ENCODE measurements at regions not wholly inside any gene's neighbourhood (a gene's known extent, or its start where the extent isn't known, plus 50 kb on each side); places are given as distances from the start of the nearest gene placed in this dataset.
A peak's percentile ranks its signal among the peaks of the same experiment; 100 is the strongest.

DNA sequence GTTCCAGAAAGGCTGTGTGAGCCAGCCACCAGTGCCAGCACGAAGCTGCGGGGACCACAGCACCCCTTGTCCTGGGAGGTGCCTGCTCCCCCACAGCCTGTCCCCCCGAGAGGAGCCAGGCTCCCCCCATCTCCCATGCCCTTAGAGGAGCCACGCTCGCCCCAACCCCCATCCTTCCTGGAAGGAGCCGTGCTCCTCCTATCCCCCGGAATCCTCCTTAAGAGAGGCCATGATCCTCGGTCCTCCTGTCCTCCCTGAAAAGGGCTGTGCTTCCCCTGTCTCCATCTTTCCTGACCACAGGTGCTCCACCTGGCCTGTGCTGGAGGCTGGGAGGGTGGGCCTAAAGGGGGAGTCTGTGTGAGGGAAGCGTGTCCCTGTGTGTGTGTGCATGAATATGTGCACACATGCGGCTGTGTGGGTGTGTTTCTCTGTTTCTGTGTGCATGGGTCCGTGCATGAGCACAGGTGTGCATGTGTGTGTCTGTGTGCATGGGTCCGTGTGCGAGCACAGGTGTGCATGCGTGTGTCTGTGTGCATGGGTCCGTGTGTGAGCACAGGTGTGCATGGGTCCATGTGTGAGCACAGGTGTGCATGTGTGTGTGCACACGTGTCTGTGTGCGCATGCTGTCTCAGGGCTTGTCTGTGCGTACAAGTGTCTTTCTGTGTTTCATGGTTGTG, 80.3 kb downstream of the RTP5 start:
- Histone ChIP-seq H3K4me1 (peaks cover 0 to 8% (median 5%) of the 10 kb centered on the region in 4 donors), H3K27ac (no peak overlapping the region), H3K36me3 (no peaks in the 10 kb centered on the region), H3K9me3 (no peaks in the 10 kb centered on the region), H3K27me3 (peaks cover 0 to 56% of the 10 kb centered on the region in 2 donors), H3K4me3 (no peak overlapping the region)
- intact Hi-C loops (cut with DNase I; ENCODE audit: low total_unique reads), result no loop called here
- peak in 1 of 2 donors; percentile 41 for DNase-seq
- TF ChIP-seq, protein P1, sequence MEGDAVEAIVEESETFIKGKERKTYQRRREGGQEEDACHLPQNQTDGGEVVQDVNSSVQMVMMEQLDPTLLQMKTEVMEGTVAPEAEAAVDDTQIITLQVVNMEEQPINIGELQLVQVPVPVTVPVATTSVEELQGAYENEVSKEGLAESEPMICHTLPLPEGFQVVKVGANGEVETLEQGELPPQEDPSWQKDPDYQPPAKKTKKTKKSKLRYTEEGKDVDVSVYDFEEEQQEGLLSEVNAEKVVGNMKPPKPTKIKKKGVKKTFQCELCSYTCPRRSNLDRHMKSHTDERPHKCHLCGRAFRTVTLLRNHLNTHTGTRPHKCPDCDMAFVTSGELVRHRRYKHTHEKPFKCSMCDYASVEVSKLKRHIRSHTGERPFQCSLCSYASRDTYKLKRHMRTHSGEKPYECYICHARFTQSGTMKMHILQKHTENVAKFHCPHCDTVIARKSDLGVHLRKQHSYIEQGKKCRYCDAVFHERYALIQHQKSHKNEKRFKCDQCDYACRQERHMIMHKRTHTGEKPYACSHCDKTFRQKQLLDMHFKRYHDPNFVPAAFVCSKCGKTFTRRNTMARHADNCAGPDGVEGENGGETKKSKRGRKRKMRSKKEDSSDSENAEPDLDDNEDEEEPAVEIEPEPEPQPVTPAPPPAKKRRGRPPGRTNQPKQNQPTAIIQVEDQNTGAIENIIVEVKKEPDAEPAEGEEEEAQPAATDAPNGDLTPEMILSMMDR (IDR thresholded peaks at IDR 0.05), result no peak

- peaks cover 0 to 56% of the 10 kb centered on the region in 2 donors for H3K27me3 ChIP-seq
- H3K36me3 ChIP-seq, result no peaks in the 10 kb centered on the region
- peaks cover 0 to 8% (median 5%) of the 10 kb centered on the region in 4 donors for H3K4me1 ChIP-seq
- TF ChIP-seq, protein P1 (IDR thresholded peaks at IDR 0.05), result peak; percentile 73 to 87
- peak; percentile 58 to 73 for DNase-seq
- no peaks in the 10 kb centered on the region for H3K9me3 ChIP-seq
- no peak overlapping the region for H3K4me3 ChIP-seq
- intact Hi-C loops (cut with DNase I; ENCODE audit: low total_unique reads), result no loop called here
- H3K27ac ChIP-seq, result no peak overlapping the region
Measured at GRCh38 chr2:241950413-241951315, 81.1 kb downstream of the RTP5 start.

DNA sequence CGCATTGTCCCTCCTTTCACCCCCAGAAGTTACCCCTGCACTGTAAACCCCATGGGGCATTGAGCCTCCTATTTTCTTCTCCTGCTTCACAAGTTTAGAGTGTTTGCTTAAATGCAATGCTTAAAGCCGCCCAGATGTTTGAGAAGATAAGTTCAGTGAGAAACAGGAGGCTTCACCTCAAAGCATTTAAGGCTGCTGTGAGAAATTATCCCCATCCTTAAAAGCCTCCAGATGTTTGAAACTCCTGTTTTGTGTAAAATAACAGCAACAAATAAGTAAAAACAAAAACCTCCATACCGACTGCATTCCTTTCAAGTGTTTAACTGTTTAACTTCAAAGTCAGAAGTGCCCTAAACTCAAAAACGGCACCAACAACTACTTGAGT, 81.8 kb downstream of the RTP5 start:
- H3K27ac ChIP-seq, result no peak overlapping the region

DNA sequence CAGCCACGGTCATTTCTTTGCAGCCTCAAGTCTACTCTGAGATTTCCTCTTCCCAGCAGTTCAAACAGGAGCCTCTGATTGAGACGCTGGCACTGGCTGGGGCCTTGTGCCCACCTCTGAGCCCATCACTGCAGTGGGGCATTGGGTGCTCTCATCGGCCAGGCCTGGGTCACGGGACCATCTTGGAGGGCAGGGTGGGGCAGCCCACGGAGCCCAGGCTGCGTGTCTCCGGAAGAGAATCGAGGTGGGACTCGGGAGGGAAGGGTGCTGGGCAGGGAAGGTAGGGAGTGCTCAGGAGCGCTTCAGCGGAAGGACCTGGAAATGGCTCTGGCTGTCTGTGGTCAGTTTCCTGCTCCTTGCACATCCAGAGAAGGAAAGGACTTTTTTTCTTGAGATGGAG, 82.4 kb downstream of the RTP5 start:
- TF ChIP-seq, protein P1 (IDR thresholded peaks at IDR 0.05), result no peak
- Histone ChIP-seq H3K27ac (no peak overlapping the region), H3K4me3 (no peak overlapping the region), H3K27me3 (peaks cover 0 to 51% of the 10 kb centered on the region in 2 donors), H3K36me3 (no peaks in the 10 kb centered on the region), H3K4me1 (peaks cover 0 to 8% (median 5%) of the 10 kb centered on the region in 4 donors), H3K9me3 (no peaks in the 10 kb centered on the region)
- DNase-seq, result peak in 1 of 2 donors; percentile 55
- intact Hi-C loops (cut with DNase I; ENCODE audit: low total_unique reads), result no loop called here

More for the DNA sequence above, 81.8 kb downstream of the RTP5 start:
- Histone ChIP-seq H3K36me3 (no peaks in the 10 kb centered on the region), H3K4me3 (no peak overlapping the region), H3K27me3 (peaks cover 0 to 55% of the 10 kb centered on the region in 2 donors), H3K9me3 (no peaks in the 10 kb centered on the region), H3K4me1 (peaks cover 0 to 8% (median 5%) of the 10 kb centered on the region in 4 donors)
- TF ChIP-seq, protein P1 (IDR thresholded peaks at IDR 0.05), result no peak
- DNase-seq, result no peak
- intact Hi-C loops (cut with DNase I; ENCODE audit: low total_unique reads), result no loop called here

GRCh38 chr2:241952816-241953215, 83.3 kb downstream of the RTP5 start:
- peaks cover 0 to 45% of the 10 kb centered on the region in 2 donors for H3K27me3 ChIP-seq
- no peak overlapping the region for H3K27ac ChIP-seq
- no peak overlapping the region for H3K4me3 ChIP-seq
- DNase-seq, result peak in 1 of 2 donors; percentile 49
- TF ChIP-seq, protein P1 (IDR thresholded peaks at IDR 0.05), result no peak
- H3K9me3 ChIP-seq, result no peaks in the 10 kb centered on the region
- H3K4me1 ChIP-seq, result peaks cover 0 to 8% (median 5%) of the 10 kb centered on the region in 4 donors
- intact Hi-C loops (cut with DNase I; ENCODE audit: low total_unique reads), result no loop called here
- no peaks in the 10 kb centered on the region for H3K36me3 ChIP-seq
